NB4 (cell line): ENCODE measurements at regions not wholly inside any gene's neighbourhood (a gene's known extent, or its start where the extent isn't known, plus 50 kb on each side); places are given as distances from the start of the nearest gene placed in this dataset.

ENCODE experiments used
- DNase-seq: peaks from one replicate; pipeline ENCODE4 v3.0.0; 2010; ENCODE audit warnings: low read depth
- H3K4me3 ChIP-seq: one replicate; pipeline ENCODE4 v1.5.1; 2011; ENCODE audit warnings: mild to moderate bottlenecking, low read depth, low read length, moderate library complexity
- MAX ChIP-seq: IDR thresholded peaks from 2 replicates; pipeline ENCODE4 v1.6.1; 2011; ENCODE audit warnings: low read depth, low read length
- MYC ChIP-seq: IDR thresholded peaks from 2 replicates; pipeline ENCODE4 v1.6.1; 2011; ENCODE audit warnings: low read depth, low read length
- POLR2A ChIP-seq: IDR thresholded peaks from 2 replicates; pipeline ENCODE4 v1.6.1; 2011; ENCODE audit warnings: mild to moderate bottlenecking; ENCODE audit not compliant: insufficient read length; ENCODE audit errors: extremely low read depth
- TF ChIP-seq, protein P1 (sequence below): IDR thresholded peaks from one replicate; pipeline ENCODE4 v1.5.1; 2012; ENCODE audit warnings: low read depth, low read length

DNA sequence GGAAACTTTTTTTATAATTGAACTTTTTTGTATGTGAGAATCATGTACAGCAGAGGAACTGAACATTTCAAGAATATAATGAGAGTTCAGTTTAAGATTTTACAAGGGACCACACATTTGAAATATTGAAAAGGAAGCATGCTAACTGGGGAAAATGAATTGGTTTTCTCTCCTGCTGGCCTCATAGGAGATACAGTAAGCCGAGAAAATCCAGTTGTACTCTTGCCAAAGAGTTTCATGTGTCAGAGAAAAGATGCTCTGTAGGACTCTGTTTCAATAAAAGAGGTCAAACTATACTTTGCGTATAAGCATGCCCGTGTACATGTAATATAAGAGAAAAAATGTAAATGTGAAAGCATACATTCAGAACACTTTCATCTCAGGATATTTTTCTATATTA is 393.5 kb upstream of the NRSN1 start:
- H3K4me3 ChIP-seq = no peak overlapping the region
- DNase-seq = no peak
- no peak for TF ChIP-seq MAX
- TF ChIP-seq POLR2A = no peak
- no peak for TF ChIP-seq MYC

DNA sequence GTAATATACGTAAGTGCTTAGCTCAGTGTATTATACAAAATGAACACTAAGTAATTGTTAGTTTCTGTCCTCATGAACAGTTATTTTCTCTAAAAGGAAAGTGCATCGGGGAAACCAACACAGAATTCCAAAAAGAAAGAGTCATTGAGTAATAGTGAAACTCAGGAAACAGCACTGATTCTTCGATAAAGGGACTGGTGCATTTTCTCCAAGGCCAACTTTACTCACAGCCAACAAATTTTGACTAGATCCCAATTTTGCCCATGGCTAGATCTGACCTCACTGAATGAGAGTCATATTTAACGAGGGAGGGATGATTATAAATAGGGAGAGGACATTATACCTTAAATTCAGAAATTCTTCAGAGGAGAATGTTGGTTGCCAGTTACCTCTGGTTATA is 390.9 kb upstream of the NRSN1 start:
- TF ChIP-seq MAX (no peak), POLR2A (no peak), MYC (no peak)
- TF ChIP-seq, protein P1, sequence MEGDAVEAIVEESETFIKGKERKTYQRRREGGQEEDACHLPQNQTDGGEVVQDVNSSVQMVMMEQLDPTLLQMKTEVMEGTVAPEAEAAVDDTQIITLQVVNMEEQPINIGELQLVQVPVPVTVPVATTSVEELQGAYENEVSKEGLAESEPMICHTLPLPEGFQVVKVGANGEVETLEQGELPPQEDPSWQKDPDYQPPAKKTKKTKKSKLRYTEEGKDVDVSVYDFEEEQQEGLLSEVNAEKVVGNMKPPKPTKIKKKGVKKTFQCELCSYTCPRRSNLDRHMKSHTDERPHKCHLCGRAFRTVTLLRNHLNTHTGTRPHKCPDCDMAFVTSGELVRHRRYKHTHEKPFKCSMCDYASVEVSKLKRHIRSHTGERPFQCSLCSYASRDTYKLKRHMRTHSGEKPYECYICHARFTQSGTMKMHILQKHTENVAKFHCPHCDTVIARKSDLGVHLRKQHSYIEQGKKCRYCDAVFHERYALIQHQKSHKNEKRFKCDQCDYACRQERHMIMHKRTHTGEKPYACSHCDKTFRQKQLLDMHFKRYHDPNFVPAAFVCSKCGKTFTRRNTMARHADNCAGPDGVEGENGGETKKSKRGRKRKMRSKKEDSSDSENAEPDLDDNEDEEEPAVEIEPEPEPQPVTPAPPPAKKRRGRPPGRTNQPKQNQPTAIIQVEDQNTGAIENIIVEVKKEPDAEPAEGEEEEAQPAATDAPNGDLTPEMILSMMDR = no peak
- no peak overlapping the region for H3K4me3 ChIP-seq
- no peak for DNase-seq

GRCh38 chr6:23736577-23736976 is 389.4 kb upstream of the NRSN1 start:
- no peak for DNase-seq
- H3K4me3 ChIP-seq = no peak overlapping the region
- TF ChIP-seq POLR2A (no peak), MAX (no peak), MYC (no peak)
- TF ChIP-seq, protein P1 = no peak

DNA sequence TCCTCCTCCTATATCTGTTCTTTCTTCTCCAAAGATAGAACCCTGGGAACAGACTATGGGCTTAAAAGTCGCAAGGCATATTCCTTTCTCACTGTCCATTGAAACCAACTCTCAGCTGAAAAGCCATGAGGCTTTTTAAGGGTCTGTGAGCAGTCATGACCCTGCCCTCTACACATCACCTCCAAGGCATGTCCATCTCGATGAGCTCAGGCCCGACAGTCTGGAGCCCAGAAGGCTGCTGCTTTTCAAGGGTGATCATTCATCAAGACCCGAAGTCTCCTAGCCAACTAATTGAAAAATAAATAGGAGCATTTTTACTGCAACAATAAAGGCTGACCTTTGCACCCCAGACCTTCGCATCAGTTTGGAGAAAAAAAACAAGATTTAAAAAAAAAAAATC is 378.8 kb upstream of the NRSN1 start:
- DNase-seq = no peak
- H3K4me3 ChIP-seq = no peak overlapping the region
- no peak for TF ChIP-seq MAX
- TF ChIP-seq POLR2A = no peak
- TF ChIP-seq MYC = no peak
- TF ChIP-seq, protein P1 = no peak

DNA sequence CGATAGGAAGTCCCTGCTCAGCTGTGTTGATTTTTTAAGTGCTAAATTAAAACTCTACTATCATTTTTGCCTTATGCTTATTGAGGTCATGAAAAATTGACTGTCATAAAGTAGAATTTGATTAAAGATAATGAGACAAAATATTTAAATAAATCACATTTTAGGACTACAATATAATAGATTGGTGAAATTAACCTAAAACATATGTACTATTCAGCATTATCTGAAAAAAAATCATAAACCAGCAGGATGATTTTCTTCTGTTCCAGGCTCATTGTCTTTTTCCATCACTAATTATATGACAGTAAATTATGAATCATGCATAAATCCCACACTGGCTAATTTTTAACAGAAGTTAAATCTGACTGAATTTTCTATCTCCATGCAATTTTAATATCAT is 373.6 kb upstream of the NRSN1 start:
- TF ChIP-seq MAX (no peak), MYC (no peak)
- DNase-seq = no peak
- H3K4me3 ChIP-seq = no peak overlapping the region

GRCh38 chr6:23754197-23754596 is 371.8 kb upstream of the NRSN1 start:
- TF ChIP-seq MAX = no peak
- TF ChIP-seq POLR2A = no peak
- TF ChIP-seq, protein P1 = no peak
- no peak for TF ChIP-seq MYC
- H3K4me3 ChIP-seq = no peak overlapping the region
- DNase-seq = no peak

DNA sequence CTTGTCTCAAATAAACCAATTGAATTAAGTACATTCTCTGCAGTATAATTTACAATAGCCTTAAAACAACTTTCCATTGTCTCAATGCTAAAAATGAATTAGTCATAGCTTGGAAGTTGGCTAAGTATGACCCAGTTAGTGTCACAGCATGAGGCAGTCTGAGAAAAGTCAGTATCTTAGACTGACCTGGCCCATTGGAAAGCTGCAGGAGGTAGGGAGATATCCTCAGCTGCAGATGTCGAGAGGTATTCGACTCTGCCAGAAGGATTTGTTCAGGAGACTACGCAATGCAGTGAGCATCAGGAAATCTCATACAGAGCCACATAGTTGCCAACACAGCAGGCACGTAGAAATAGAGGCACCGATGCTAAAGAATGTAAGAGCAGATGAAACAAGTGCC is 350.9 kb upstream of the NRSN1 start:
- TF ChIP-seq MAX (no peak), POLR2A (no peak), MYC (no peak)
- TF ChIP-seq, protein P1 = no peak
- no peak for DNase-seq
- H3K4me3 ChIP-seq = no peak overlapping the region
